MM.1S (cell line): ENCODE measurements at regions not wholly inside any gene's neighbourhood (a gene's known extent, or its start where the extent isn't known, plus 50 kb on each side); places are given as distances from the start of the nearest gene placed in this dataset.

Experiments
- CTCF ChIP-seq: fragments of 300-600 bp; sonication (generic); IDR thresholded peaks from 2 replicates; pipeline ENCODE4 v1.5.1; 2016; ENCODE audit warnings: antibody characterized with exemption, low read length, mixed read lengths
- EZH2 ChIP-seq: fragments of 300-600 bp; sonication (generic); optimal IDR thresholded peaks from 2 replicates; pipeline ENCODE3; 2017; ENCODE audit warnings: low read depth, mild to moderate bottlenecking, antibody characterized with exemption, low read length, mixed read lengths
- EZH2phosphoT487 ChIP-seq: fragments of 300-600 bp; sonication (generic); IDR thresholded peaks from 2 replicates; pipeline ENCODE4 v1.6.1; 2018; ENCODE audit warnings: antibody characterized with exemption, low read length

DNA sequence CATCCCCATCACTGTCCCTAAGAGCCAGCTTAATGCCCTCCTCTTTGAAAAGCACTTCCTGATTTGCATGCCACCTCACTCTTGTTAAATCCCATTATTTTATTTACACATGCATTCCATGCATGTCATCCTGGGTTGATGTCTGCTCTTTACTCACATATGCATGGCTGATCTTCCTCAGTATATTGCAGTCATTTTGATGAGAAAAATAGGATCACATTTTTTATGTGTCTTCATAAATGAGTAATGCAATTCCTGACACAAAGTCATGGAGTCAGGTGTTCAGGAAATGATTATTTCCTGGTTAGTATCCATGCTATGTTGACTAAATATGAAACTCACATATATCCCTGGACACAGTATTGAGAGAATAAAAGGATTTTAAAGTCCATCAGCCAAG, 204.7 kb downstream of the SLIT2 start:
- TF ChIP-seq CTCF (no peak), EZH2 (no peak), EZH2phosphoT487 (no peak)
